IPS DF 4.7 (cell line): ENCODE measurements at regions not wholly inside any gene's neighbourhood (a gene's known extent, or its start where the extent isn't known, plus 50 kb on each side); places are given as distances from the start of the nearest gene placed in this dataset.

ENCODE experiments used
- DNase-seq: peaks from one replicate; pipeline ENCODE4 v3.0.0-alpha.2; 2013; ENCODE audit warnings: low spot score; ENCODE audit errors: extremely low read depth

- no peak for DNase-seq
These were observed 102.0 kb upstream of the ARID2 start for GRCh38 chr12:45627407-45628069.

GRCh38 chr12:45629292-45629691 is 100.2 kb upstream of the ARID2 start:
- DNase-seq: no peak

GRCh38 chr12:45633733-45634132 is 95.8 kb upstream of the ARID2 start:
- no peak for DNase-seq

GRCh38 chr12:45634273-45634917 is 95.1 kb upstream of the ARID2 start:
- no peak for DNase-seq

GRCh38 chr12:45637242-45637641 is 92.3 kb upstream of the ARID2 start:
- DNase-seq: no peak

GRCh38 chr12:45637706-45638105 is 91.8 kb upstream of the ARID2 start:
- DNase-seq: no peak

GRCh38 chr12:45638386-45638785 is 91.1 kb upstream of the ARID2 start:
- no peak for DNase-seq

- no peak for DNase-seq
These were observed 85.0 kb upstream of the ARID2 start for GRCh38 chr12:45644541-45644940.

- DNase-seq: no peak
These were observed 82.5 kb upstream of the ARID2 start for GRCh38 chr12:45646851-45647581.

- no peak for DNase-seq
These were observed 81.4 kb upstream of the ARID2 start for GRCh38 chr12:45648070-45648469.

GRCh38 chr12:45651029-45651428 is 78.5 kb upstream of the ARID2 start:
- no peak for DNase-seq

GRCh38 chr12:45654002-45654665 is 75.4 kb upstream of the ARID2 start:
- no peak for DNase-seq

GRCh38 chr12:45655186-45655585 is 74.3 kb upstream of the ARID2 start:
- no peak for DNase-seq

GRCh38 chr12:45655743-45656142 is 73.8 kb upstream of the ARID2 start:
- no peak for DNase-seq

GRCh38 chr12:45658020-45658419 is 71.5 kb upstream of the ARID2 start:
- DNase-seq: no peak

- no peak for DNase-seq
These were observed 69.2 kb upstream of the ARID2 start for GRCh38 chr12:45660330-45660729.

GRCh38 chr12:45663455-45663854 is 66.1 kb upstream of the ARID2 start:
- no peak for DNase-seq

GRCh38 chr12:45665941-45666340 is 63.6 kb upstream of the ARID2 start:
- no peak for DNase-seq

- DNase-seq: no peak
These were observed 63.1 kb upstream of the ARID2 start for GRCh38 chr12:45666396-45666795.

- DNase-seq: no peak
These were observed 62.7 kb upstream of the ARID2 start for GRCh38 chr12:45666816-45667215.

GRCh38 chr12:45667761-45668160 is 61.7 kb upstream of the ARID2 start:
- no peak for DNase-seq

- no peak for DNase-seq
These were observed 60.9 kb upstream of the ARID2 start for GRCh38 chr12:45668641-45669040.
